Urothelium cell line (cell line): ENCODE measurements at regions not wholly inside any gene's neighbourhood (a gene's known extent, or its start where the extent isn't known, plus 50 kb on each side); places are given as distances from the start of the nearest gene placed in this dataset.
"Not testable (repeated sequence)": the region's sequence is repeated elsewhere in the genome, so short reads cannot be mapped to it uniquely, and the experiment has no call there.

Experiments
- DNase-seq: peaks from one replicate; pipeline ENCODE4 v3.0.0; 2011; ENCODE audit warnings: low spot score, mixed read lengths
- FAIRE-seq: peaks from 2 replicates; lab custom pipeline; 2011; peaks lifted over from hg19 to GRCh38; lab: Jason Lieb, UNC

GRCh38 chr3:98644168-98644567, 50.8 kb upstream of the CPOX start:
- no peak for FAIRE-seq
- DNase-seq: no peak

GRCh38 chr3:98645039-98645438, 51.6 kb upstream of the CPOX start:
- DNase-seq (no peak), FAIRE-seq (no peak)

GRCh38 chr3:98646680-98647079, 53.3 kb upstream of the CPOX start:
- FAIRE-seq (no peak), DNase-seq (no peak)

DNA sequence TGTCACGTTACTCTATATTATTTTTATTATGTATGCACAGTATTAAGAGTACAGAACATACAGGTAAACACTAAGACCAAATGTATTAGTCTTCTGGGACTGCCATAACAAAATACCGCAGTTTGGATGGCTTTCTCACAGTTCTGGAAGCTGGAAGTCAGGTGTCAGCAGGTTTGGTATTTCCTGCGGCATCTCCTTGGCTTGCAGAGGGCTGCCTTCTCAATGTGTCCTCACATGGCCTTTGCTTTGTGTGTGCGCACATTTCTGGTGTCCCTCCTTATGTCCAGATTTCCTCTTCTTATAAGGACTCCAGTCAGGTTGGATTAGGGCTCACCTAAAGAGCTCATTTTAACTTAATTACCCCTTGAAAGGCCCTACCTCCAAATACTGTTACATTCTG, 53.8 kb upstream of the CPOX start:
- no peak for DNase-seq
- no peak for FAIRE-seq

GRCh38 chr3:98650971-98651779, 57.8 kb upstream of the CPOX start:
- no peak for DNase-seq

DNA sequence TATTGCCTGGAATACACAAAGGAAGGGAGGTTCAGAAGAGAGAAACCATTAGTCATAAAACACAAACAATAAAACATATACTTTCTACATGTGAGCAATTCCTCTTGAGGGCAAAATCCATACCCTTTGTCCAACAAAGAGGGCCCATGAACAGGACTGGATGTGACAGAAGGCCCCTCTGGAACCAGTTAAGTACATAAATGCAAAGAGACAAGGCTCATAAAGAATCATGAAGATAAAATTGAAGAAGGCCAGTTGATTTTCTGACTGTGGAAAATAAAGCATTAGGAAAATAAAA, 58.3 kb upstream of the CPOX start:
- DNase-seq (no peak), FAIRE-seq (no peak)

More at GRCh38 chr3:98650971-98651779, 57.8 kb upstream of the CPOX start:
- FAIRE-seq: no peak

- FAIRE-seq (no peak), DNase-seq (no peak)
These were observed 62.3 kb upstream of the CPOX start for GRCh38 chr3:98655666-98656065.

DNA sequence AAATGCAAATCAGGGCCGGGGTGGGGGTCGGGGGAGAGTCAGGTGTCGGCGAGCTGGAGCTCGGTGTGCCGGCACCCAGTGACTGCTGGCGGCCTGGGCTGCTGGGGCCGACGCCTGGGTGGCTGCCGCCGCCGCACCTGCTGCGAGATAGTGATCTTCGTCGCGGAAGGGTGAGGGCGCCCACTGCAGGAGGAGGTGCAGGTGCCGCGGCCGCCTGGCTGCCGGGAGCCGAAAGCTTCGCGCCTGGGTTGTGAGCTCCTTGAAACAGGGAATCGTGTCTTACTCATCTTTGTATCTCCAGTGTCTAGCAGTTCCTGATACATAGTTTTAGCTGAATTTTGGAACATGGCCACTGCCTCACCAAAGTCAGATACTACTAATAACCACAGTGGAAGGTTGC, 64.0 kb upstream of the CPOX start:
- FAIRE-seq (no peak), DNase-seq (peak; percentile 26)

- DNase-seq: no peak
- no peak for FAIRE-seq
These were observed 69.3 kb upstream of the CPOX start for GRCh38 chr3:98662699-98663098.

DNA sequence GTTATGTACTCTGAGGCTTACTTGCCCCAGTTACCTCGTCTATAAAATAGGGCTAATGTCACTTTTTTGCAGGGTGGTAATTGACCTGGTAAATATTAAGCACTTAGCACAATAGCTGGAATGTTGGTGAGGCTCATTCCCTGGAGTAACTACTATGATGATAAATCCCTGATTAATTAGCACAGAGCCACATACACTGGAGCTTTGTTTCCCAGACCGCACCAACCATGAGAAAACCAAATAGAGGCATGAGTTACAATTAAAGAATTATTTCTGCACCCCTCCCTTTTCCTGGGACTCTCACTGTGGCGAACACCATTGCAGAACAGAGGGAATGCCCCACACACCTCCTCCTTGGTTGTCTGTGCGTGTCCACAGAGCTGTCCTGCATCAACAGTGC, 76.6 kb upstream of the CPOX start:
- no peak for FAIRE-seq
- DNase-seq: no peak

- FAIRE-seq (no peak), DNase-seq (no peak)
These were observed 83.2 kb upstream of the ST3GAL6 start for GRCh38 chr3:98679986-98680385.

- FAIRE-seq (no peak), DNase-seq (no peak)
These were observed 82.4 kb upstream of the ST3GAL6 start for GRCh38 chr3:98680723-98681122.

DNA sequence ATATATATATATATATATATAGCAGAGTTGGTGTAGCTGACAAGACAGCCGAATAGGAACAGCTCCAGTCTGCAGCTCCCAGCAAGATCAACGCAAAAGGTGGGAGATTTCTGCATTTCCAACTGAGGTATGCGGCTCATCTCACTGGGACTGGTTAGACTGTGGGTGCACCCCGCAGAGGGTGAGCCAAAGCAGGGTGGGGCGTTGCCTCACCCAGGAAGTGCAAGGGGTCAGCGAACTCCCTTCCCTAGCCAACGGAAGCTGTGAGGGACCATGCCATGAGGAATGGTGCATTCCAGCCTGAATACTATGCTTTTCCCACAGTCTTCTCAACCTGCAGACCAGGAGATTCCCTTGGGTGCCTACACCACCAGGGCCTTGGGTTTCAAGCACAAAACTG, 81.7 kb upstream of the ST3GAL6 start:
- no peak for DNase-seq
- FAIRE-seq: no peak

GRCh38 chr3:98682391-98682790, 80.7 kb upstream of the ST3GAL6 start:
- FAIRE-seq, DNase-seq: not testable (repeated sequence)

DNA sequence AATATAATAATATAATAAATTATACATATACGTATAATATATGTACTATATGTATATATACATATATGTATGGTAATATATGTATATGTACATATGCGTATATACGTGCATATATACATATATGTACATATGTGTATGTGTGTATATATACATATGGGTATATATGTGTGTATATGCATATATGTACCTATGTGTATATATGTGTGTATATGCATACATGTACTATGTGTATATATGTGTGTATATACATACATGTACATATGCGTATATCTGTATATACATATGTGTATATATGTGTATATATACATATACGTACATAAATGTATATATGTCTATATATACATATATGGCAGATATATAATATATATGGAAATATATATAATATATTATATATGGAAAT, 74.8 kb upstream of the ST3GAL6 start:
- no peak for DNase-seq
- no peak for FAIRE-seq

GRCh38 chr3:98690876-98691275, 72.3 kb upstream of the ST3GAL6 start:
- no peak for FAIRE-seq
- DNase-seq: no peak

- FAIRE-seq (no peak), DNase-seq (no peak)
These were observed 71.2 kb upstream of the ST3GAL6 start for GRCh38 chr3:98691897-98692296.

- DNase-seq: no peak
- FAIRE-seq: no peak
These were observed 70.2 kb upstream of the ST3GAL6 start for GRCh38 chr3:98692787-98693473.

DNA sequence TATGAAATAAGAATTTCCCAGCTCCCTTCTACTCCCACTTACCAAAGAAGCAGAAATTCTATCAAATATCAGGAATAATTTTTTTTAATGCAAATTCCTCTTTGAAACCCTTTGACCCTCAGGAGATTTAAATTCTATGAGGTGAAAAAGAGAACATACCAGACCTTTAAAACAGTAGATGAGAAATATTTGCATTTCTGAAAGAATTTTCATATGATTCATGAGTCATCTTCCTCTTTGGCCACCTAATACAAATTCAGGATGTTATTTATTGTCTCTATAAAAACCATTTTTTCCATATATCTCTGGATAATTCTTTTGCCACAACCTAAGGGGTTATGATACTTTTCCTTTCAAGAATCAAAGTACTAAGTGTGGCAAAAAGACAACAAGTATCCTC, 67.3 kb upstream of the ST3GAL6 start:
- no peak for DNase-seq

DNA sequence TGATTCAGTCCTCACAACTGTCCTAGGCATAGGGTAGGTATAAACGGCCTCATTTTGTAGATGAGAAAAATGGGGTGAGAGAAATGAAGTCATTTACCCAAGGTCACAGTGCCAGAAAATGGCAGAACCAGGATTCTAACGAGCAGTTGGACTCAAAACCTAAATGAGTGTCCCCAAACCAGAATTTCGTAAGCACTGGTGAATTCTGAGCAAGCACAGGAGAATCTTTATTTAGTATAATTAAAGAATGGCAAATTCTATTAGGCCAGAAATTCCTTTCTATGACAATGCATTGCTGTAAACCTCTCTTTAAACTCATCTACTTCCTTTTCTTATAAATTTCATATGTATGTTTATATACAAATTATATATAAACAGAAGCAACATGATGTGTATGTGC, 66.8 kb upstream of the ST3GAL6 start:
- FAIRE-seq: peak; percentile 35

More for the DNA sequence above, 67.3 kb upstream of the ST3GAL6 start:
- no peak for FAIRE-seq

GRCh38 chr3:98697225-98697624, 65.9 kb upstream of the ST3GAL6 start:
- DNase-seq (no peak), FAIRE-seq (no peak)

More for the DNA sequence above, 66.8 kb upstream of the ST3GAL6 start:
- DNase-seq: not testable (repeated sequence)

DNA sequence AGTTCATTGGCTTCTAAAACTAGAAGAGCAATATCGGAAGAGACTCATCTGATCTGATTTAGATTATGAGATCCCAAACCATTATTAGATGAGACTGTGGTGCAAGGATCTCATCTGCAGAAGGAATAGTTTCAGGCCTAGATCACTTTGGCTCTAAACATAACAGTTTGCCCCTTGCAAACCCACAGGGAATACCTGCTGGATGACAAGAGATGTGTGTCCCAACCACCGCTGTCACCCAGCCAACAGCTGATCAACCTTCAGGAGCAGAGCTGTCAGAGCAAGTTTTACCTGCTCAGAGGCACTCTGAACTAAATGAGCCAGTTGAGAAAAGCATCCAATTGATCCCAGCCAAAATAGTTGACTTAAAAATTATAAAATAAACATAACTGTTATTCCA, 64.0 kb upstream of the ST3GAL6 start:
- FAIRE-seq (peak; percentile 71), DNase-seq (peak; percentile 27)
